Chondrocyte (in vitro differentiated cells): ENCODE measurements at regions not wholly inside any gene's neighbourhood (a gene's known extent, or its start where the extent isn't known, plus 50 kb on each side); places are given as distances from the start of the nearest gene placed in this dataset.
A peak's percentile ranks its signal among the peaks of the same experiment; 100 is the strongest.

Experiments
- DNase-seq: peaks from one replicate; pipeline ENCODE4 v3.0.0; 2021; ENCODE audit warnings: mixed read lengths, low spot score
- H3K27ac Mint-ChIP-seq: one replicate; pipeline ENCODE4 v1.8.0; 2021; ENCODE audit warnings: mild to moderate bottlenecking, moderate library complexity, mixed read lengths; ENCODE audit not compliant: unreplicated experiment
- H3K27me3 Mint-ChIP-seq: 2 replicates; pipeline ENCODE4 v1.8.0; 2021; ENCODE audit warnings: low read depth, mixed read lengths
- H3K36me3 Mint-ChIP-seq: 2 replicates; pipeline ENCODE4 v1.8.0; 2021; ENCODE audit warnings: low read depth, mixed read lengths
- H3K4me1 Mint-ChIP-seq: 2 replicates; pipeline ENCODE4 v1.8.0; 2021; ENCODE audit warnings: low read depth, mild to moderate bottlenecking, mixed read lengths
- H3K4me3 Mint-ChIP-seq: one replicate; pipeline ENCODE4 v1.8.0; 2021; ENCODE audit warnings: mild to moderate bottlenecking, moderate library complexity, mixed read lengths; ENCODE audit not compliant: unreplicated experiment
- H3K9me3 Mint-ChIP-seq: 2 replicates; pipeline ENCODE4 v1.8.0; 2021; ENCODE audit warnings: low read depth, mixed read lengths
- TF ChIP-seq, protein P1 (sequence below): fragments of 200-600 bp; sonication (generic); IDR thresholded peaks from 2 replicates; pipeline ENCODE4 v1.5.0; 2021; ENCODE audit warnings: antibody characterized with exemption, mild to moderate bottlenecking, moderate library complexity

DNA sequence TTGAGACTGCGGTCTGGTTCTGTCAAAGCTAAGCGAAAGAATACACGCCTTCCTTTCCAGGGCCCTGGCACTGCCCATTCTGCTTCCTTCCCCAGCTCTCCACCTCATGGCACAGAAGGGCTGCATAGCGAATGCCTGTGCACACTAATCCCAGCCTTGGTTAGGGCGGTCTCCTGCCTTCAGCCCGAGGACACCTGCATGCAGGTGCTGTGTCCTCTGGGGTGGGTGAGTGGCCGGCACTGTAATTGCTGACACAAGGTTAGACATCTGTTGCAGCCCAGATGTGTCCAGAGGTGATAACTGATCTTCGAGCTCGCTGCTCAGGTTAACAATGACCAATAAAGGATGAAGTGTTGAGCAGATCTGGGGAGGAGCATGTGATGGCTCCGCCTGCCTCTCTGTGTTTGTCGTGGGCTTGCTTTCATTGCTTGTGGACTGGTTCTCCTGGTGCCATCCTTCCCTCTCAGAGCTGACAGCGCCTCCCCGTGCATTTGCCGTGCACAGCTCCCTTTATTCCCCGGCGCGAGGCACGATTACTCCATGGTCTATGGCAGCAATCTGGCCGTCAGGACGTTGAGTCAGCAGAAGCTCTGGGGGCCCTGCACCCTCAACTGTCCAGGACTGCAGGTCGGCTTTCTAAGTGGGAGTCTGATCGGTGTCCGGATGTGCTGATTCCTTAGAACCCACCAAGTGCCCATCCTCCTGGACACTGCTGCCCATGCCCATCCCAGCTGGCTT is 1088.2 kb downstream of the BRD1 start:
- TF ChIP-seq, protein P1, sequence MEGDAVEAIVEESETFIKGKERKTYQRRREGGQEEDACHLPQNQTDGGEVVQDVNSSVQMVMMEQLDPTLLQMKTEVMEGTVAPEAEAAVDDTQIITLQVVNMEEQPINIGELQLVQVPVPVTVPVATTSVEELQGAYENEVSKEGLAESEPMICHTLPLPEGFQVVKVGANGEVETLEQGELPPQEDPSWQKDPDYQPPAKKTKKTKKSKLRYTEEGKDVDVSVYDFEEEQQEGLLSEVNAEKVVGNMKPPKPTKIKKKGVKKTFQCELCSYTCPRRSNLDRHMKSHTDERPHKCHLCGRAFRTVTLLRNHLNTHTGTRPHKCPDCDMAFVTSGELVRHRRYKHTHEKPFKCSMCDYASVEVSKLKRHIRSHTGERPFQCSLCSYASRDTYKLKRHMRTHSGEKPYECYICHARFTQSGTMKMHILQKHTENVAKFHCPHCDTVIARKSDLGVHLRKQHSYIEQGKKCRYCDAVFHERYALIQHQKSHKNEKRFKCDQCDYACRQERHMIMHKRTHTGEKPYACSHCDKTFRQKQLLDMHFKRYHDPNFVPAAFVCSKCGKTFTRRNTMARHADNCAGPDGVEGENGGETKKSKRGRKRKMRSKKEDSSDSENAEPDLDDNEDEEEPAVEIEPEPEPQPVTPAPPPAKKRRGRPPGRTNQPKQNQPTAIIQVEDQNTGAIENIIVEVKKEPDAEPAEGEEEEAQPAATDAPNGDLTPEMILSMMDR: no peak
- Mint-ChIP-seq H3K27ac (no peak overlapping the region), H3K9me3 (peaks cover 2% of the 10 kb centered on the region), H3K4me1 (no peaks in the 10 kb centered on the region), H3K27me3 (no peaks in the 10 kb centered on the region), H3K36me3 (no peaks in the 10 kb centered on the region), H3K4me3 (no peak overlapping the region)
- DNase-seq: peak; percentile 76

DNA sequence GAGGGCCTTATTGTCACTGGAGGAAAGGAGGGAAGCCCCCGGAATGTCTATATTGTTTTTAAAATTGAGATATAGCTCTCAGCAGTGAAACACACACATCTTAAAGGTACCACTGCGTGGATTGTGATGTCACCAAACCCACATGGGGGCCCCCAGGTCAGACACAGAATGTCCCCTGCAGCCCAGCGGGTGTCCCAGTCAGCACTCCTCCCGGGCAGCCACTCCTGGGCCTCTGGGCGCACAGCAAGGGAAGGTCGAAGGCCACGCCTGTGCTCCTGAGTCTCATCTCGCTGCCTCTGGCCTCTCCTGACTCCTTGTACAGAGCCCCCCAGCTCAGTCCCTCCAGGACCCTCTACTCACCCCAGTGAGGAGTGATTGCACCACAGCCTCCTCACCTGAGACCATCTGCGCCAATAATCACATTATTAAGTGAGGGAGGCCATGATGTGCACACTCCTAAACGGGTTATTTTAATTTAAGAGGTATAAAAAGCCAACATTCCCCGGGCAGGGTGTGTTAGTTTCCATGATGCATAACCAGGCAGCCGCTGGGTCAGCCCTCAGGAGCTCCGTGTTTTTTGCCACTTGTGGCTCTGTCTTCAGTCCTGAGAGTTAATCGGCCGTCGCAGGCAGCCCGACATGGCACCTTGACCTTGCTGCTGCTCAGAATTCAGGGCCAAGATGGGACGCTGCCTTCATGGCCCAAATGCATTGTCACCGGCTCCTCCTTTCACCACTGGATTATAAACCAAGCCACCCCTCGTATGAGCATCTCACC is 1089.3 kb downstream of the BRD1 start:
- no peaks in the 10 kb centered on the region for H3K36me3 Mint-ChIP-seq
- no peaks in the 10 kb centered on the region for H3K27me3 Mint-ChIP-seq
- H3K4me3 Mint-ChIP-seq: no peak overlapping the region
- peaks cover 2% of the 10 kb centered on the region for H3K9me3 Mint-ChIP-seq
- H3K4me1 Mint-ChIP-seq: no peaks in the 10 kb centered on the region
- TF ChIP-seq, protein P1: no peak
- peak; percentile 77 for DNase-seq
- no peak overlapping the region for H3K27ac Mint-ChIP-seq

DNA sequence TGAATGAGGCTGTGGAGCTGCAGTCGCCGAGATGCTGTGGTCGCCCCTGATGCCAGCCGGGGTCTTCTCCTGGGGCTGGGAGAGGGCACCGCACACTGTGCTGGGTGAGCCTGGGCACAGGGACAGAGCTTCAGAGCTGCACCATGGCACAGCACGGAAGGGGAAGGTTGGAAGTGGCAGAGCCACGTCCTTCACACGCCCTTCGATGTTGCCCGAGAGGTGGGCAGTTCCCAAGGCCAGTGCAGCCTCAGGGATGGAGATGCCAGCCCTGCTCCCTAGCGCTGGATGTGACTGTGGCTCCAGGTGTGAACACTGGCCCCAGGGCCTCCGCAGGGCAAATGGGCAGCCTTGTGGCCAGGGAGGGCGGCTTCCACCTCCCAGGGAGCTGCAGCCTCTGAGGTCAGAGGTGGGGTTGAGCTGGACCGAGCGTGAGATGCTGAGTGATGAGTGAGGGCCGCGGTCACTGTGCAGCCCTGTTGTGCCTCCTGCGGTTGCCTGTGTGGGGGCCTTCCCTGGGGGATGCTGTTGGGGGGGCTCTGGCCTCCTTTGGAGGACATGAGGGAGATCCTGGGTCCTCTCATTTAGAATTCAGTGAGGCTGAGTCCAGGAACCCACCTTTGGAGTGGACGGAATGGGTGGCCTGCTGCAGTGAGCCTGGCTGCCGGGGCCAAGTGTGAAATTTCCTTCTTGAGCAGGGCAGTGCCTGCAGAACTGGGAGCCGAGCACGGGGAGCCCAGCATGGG is 1090.0 kb downstream of the BRD1 start:
- Mint-ChIP-seq H3K27me3 (no peaks in the 10 kb centered on the region), H3K4me3 (no peak overlapping the region), H3K4me1 (peaks cover 2% of the 10 kb centered on the region), H3K9me3 (peaks cover 2% of the 10 kb centered on the region), H3K27ac (no peak overlapping the region), H3K36me3 (no peaks in the 10 kb centered on the region)
- TF ChIP-seq, protein P1: no peak
- DNase-seq: peak; percentile 85

DNA sequence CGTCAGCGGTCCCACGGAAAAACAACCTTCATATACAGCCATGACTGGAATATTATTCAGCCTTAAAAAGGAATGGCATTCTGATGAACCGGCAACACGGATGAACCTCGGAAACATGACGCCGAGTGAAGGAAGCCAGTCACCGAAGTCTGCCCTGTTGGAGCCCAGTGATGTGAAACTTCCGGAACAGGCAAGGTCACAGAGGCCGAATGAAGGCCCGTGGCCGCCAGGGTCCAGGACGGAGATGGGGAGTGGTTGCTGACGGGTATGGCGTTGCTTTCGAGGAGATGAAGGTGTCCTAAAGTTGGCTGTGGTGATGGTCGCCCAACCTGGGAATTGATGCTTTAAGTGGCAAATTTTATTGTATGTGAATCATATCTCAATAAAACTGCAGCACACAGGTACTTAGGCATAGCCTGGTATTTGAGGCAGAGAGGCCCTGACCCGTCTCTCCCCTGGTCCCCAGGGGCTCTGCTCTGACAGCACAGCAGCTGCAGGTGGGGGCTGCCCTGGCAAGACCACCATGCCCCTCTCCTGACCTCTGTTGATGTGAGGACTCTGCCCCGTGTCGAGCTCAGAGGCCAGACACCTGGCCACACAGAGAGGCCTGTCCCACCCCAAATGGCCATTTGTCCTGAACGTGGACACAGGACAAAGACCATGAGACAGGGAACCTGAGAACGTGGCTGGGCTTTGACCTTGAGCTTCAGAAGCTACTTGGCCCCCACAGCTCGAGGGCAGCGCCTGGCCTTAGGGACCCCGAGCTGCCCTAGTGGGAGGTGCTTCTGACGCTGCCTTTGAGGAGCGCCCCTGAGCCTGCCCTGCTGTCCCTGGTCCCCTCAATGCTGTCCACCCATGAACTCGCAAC is 1090.8 kb downstream of the BRD1 start:
- no peaks in the 10 kb centered on the region for H3K36me3 Mint-ChIP-seq
- H3K9me3 Mint-ChIP-seq: peaks cover 2% of the 10 kb centered on the region
- no peaks in the 10 kb centered on the region for H3K27me3 Mint-ChIP-seq
- H3K27ac Mint-ChIP-seq: no peak overlapping the region
- DNase-seq: peak; percentile 64
- TF ChIP-seq, protein P1: no peak
- H3K4me1 Mint-ChIP-seq: peaks cover 3% of the 10 kb centered on the region
- no peak overlapping the region for H3K4me3 Mint-ChIP-seq
